ENCODE measurements at regions not wholly inside any gene's neighbourhood (a gene's known extent, or its start where the extent isn't known, plus 50 kb on each side); places are given as distances from the start of the nearest gene placed in this dataset.

- TF ChIP-seq POLR2A (IDR thresholded peaks at IDR 0.05; ENCODE audit: low read depth, low read length) (no peak), POLR2AphosphoS5 (IDR thresholded peaks at IDR 0.05; ENCODE audit: low read depth, low read length) (no peak), TAF1 (IDR thresholded peaks at IDR 0.05; ENCODE audit: low read depth, low read length) (no peak), SPI1 (IDR thresholded peaks at IDR 0.05; ENCODE audit: low read depth, low read length) (no peak), PAX5 (IDR thresholded peaks at IDR 0.05; ENCODE audit: insufficient read depth, low read length, severe bottlenecking) (no peak), POU2F2 (IDR thresholded peaks at IDR 0.05; ENCODE audit: low read depth, low read length) (no peak)
These were observed 520.7 kb upstream of the MKI67 start for GRCh38 chr10:128646956-128647355.

All from GM12891 (cell line).